Esophagus muscularis mucosa (tissue), 4 donors: ENCODE measurements at regions not wholly inside any gene's neighbourhood (a gene's known extent, or its start where the extent isn't known, plus 50 kb on each side); places are given as distances from the start of the nearest gene placed in this dataset.

Source experiments
- DNase-seq: peaks from one replicate; pipeline ENCODE4 v3.0.0-alpha.2; 2017; ENCODE audit errors: extremely low spot score
- H3K27ac ChIP-seq, 4 donors: fragments of 200-600 bp; sonication (generic); replicated peaks in 1 of 4; 1 replicate in 3 of 4; 2 replicates in 1 of 4; pipeline ENCODE4 v1.5.1; 2016 to 2019; ENCODE audit warnings: mild to moderate bottlenecking in 1 of 4
- H3K27me3 ChIP-seq, 4 donors: fragments of 200-600 bp; sonication (generic); one replicate each; pipeline versions ENCODE4 v1.5.1 to v1.6.0; 2016 to 2019
- H3K36me3 ChIP-seq, 4 donors: fragments of 200-600 bp; sonication (generic); one replicate each; pipeline ENCODE4 v1.5.1; 2016 to 2019
- H3K4me1 ChIP-seq, 4 donors: fragments of 200-600 bp; sonication (generic); one replicate each; pipeline ENCODE4 v1.5.1; 2016 to 2019
- H3K4me3 ChIP-seq, 4 donors: fragments of 200-600 bp; sonication (generic); 1 replicate in 2 of 4; 2 replicates in 2 of 4; pipeline ENCODE4 v1.5.1; 2016 to 2019; ENCODE audit warnings: mild to moderate bottlenecking in 4 of 4, moderate library complexity in 1 of 4
- H3K9me3 ChIP-seq, 4 donors: fragments of 200-600 bp; sonication (generic); 1 replicate in 3 of 4; 2 replicates in 1 of 4; pipeline ENCODE4 v1.5.1; 2016 to 2019
- CTCF ChIP-seq, 3 experiments: fragments of 200-600 bp in 2 of 3; fragments of 450-650 bp in 1 of 3; sonication (generic) in 2 of 3; IDR thresholded peaks; one replicate each; pipeline ENCODE4 v1.5.1; 2017 to 2019; ENCODE audit warnings: antibody characterized with exemption in 3 of 3, mild to moderate bottlenecking in 2 of 3, moderate library complexity in 1 of 3
- EP300 ChIP-seq: sonication (generic); formaldehyde crosslinking; IDR thresholded peaks from one replicate; pipeline ENCODE4 v1.6.1; 2017; ENCODE audit warnings: antibody characterized with exemption
- POLR2A ChIP-seq: fragments of 450-650 bp; IDR thresholded peaks from one replicate; pipeline ENCODE4 v1.6.1; 2017; ENCODE audit warnings: antibody characterized with exemption, moderate library complexity, mild to moderate bottlenecking, low read depth
- POLR2AphosphoS5 ChIP-seq, 2 donors: sonication (generic); formaldehyde crosslinking; IDR thresholded peaks; one replicate each; pipeline ENCODE4 v1.6.1; 2017; ENCODE audit warnings: antibody characterized with exemption in 2 of 2
- WGBS: methylation state at CpG from one replicate; pipeline ENCODE4 v1.1.5; 2018; 5-methylcytosine and 5-hydroxymethylcytosine counted together
- intact Hi-C: fragments of 100-400 bp; cut with DNase I; formaldehyde crosslinking; loops from one replicate; pipeline ENCODE4 v1.15.1; 2023

GRCh38 chr2:122663620-122664019 lies 908.2 kb downstream of the TSN start:
- intact Hi-C loops = no loop called here
- H3K27ac ChIP-seq = no peak overlapping the region
- WGBS = 86% methylated on average over 4 of the region's 4 CpGs

GRCh38 chr2:122669627-122670026 lies 914.2 kb downstream of the TSN start:
- Histone ChIP-seq H3K27me3 (no peaks in the 10 kb centered on the region), H3K27ac (no peak overlapping the region), H3K4me3 (no peak overlapping the region), H3K4me1 (no peaks in the 10 kb centered on the region), H3K36me3 (no peaks in the 10 kb centered on the region), H3K9me3 (no peaks in the 10 kb centered on the region)
- intact Hi-C loops = no loop called here
- no peak for DNase-seq
- TF ChIP-seq POLR2A (no peak), EP300 (no peak), POLR2AphosphoS5 (IDR thresholded peaks at IDR 0.05) (no peak)
- 84% methylated on average over 2 of the region's 2 CpGs for WGBS

More at GRCh38 chr2:122663620-122664019, 908.2 kb downstream of the TSN start:
- H3K27me3 ChIP-seq = peaks cover 0 to 19% (median 0%) of the 10 kb centered on the region in 4 donors
- DNase-seq = no peak
- H3K9me3 ChIP-seq = no peaks in the 10 kb centered on the region
- H3K4me3 ChIP-seq = no peak overlapping the region
- TF ChIP-seq POLR2AphosphoS5 (IDR thresholded peaks at IDR 0.05) = no peak
- TF ChIP-seq CTCF (IDR thresholded peaks at IDR 0.05) = no peak
- TF ChIP-seq POLR2A = no peak
- TF ChIP-seq EP300 = no peak
- no peaks in the 10 kb centered on the region for H3K36me3 ChIP-seq
- peaks cover 0 to 7% (median 0%) of the 10 kb centered on the region in 4 donors for H3K4me1 ChIP-seq

GRCh38 chr2:122670897-122671296 lies 915.4 kb downstream of the TSN start:
- TF ChIP-seq POLR2A (no peak), EP300 (no peak), CTCF (IDR thresholded peaks at IDR 0.05) (no peak), POLR2AphosphoS5 (IDR thresholded peaks at IDR 0.05) (no peak)
- H3K9me3 ChIP-seq = no peaks in the 10 kb centered on the region
- no peaks in the 10 kb centered on the region for H3K27me3 ChIP-seq
- intact Hi-C loops = no loop called here
- no peak for DNase-seq
- H3K4me3 ChIP-seq = no peak overlapping the region
- no peak overlapping the region for H3K27ac ChIP-seq
- H3K36me3 ChIP-seq = no peaks in the 10 kb centered on the region
- H3K4me1 ChIP-seq = no peaks in the 10 kb centered on the region

GRCh38 chr2:122680662-122681061 lies 925.2 kb downstream of the TSN start:
- DNase-seq = no peak
- Histone ChIP-seq H3K9me3 (no peaks in the 10 kb centered on the region), H3K36me3 (no peaks in the 10 kb centered on the region), H3K27ac (no peak overlapping the region), H3K4me3 (no peak overlapping the region), H3K27me3 (no peaks in the 10 kb centered on the region), H3K4me1 (no peaks in the 10 kb centered on the region)
- intact Hi-C loops = no loop called here
- TF ChIP-seq POLR2AphosphoS5 (IDR thresholded peaks at IDR 0.05) (no peak), CTCF (IDR thresholded peaks at IDR 0.05) (no peak), POLR2A (no peak), EP300 (no peak)
- 94% methylated on average over 4 of the region's 4 CpGs for WGBS

GRCh38 chr2:122681626-122682025 lies 926.2 kb downstream of the TSN start:
- Histone ChIP-seq H3K4me3 (no peak overlapping the region), H3K9me3 (no peaks in the 10 kb centered on the region), H3K27ac (no peak overlapping the region), H3K4me1 (no peaks in the 10 kb centered on the region), H3K27me3 (no peaks in the 10 kb centered on the region), H3K36me3 (no peaks in the 10 kb centered on the region)
- TF ChIP-seq EP300 (no peak), POLR2AphosphoS5 (IDR thresholded peaks at IDR 0.05) (no peak), CTCF (IDR thresholded peaks at IDR 0.05) (no peak), POLR2A (no peak)
- intact Hi-C loops = no loop called here
- WGBS = 55% methylated on average over 1 of the region's 1 CpG
- no peak for DNase-seq
